Right lobe of liver (tissue), 4 donors: ENCODE measurements at regions not wholly inside any gene's neighbourhood (a gene's known extent, or its start where the extent isn't known, plus 50 kb on each side); places are given as distances from the start of the nearest gene placed in this dataset.

Source experiments
- CTCF ChIP-seq, 4 donors: fragments of 200-600 bp in 3 of 4; fragments of 450-650 bp in 1 of 4; IDR thresholded peaks; one replicate each; pipeline versions ENCODE4 v1.5.1 to v1.8.0; 2016 to 2022; ENCODE audit warnings: antibody characterized with exemption in 4 of 4, mild to moderate bottlenecking in 2 of 4
- POLR2A ChIP-seq: fragments of 450-650 bp; IDR thresholded peaks from one replicate; pipeline ENCODE4 v1.6.1; 2017; ENCODE audit warnings: antibody characterized with exemption, mild to moderate bottlenecking
- donor health status: DM: no; HTN: no; CAD: no.
- donor health status: DM: no; HTN: no; CAD: no.
- donor health status: DM: no; HTN: yes; CAD: no.

- TF ChIP-seq CTCF (IDR thresholded peaks at IDR 0.05): no peak
- TF ChIP-seq POLR2A: no peak
These were observed 523.5 kb upstream of the LRRC4C start for GRCh38 chr11:41982975-41983374.
